A549 (cell line): ENCODE measurements at regions not wholly inside any gene's neighbourhood (a gene's known extent, or its start where the extent isn't known, plus 50 kb on each side); places are given as distances from the start of the nearest gene placed in this dataset.
"Not testable (repeated sequence)": the region's sequence is repeated elsewhere in the genome, so short reads cannot be mapped to it uniquely, and the experiment has no call there.

Experiments used
- BHLHE40 ChIP-seq: IDR thresholded peaks from 2 replicates; pipeline ENCODE4 v1.6.1; 2012; ENCODE audit warnings: low read depth, low read length, inconsistent platforms
- CBX8 ChIP-seq: fragments of 200-600 bp; sonication (generic); IDR thresholded peaks from 2 replicates; pipeline ENCODE4 v1.6.1; 2016
- CHD2 ChIP-seq: fragments of 150-350 bp; IDR thresholded peaks from 2 replicates; pipeline ENCODE4 v1.6.1; 2014; ENCODE audit warnings: low read length; ENCODE audit not compliant: partially characterized antibody
- EP300 ChIP-seq, 2 experiments: fragments of >200 bp; sonication (Bioruptor Twin); formaldehyde crosslinking; IDR thresholded peaks; 2 replicates in 1 of 2; 3 replicates in 1 of 2; pipeline ENCODE4 v1.6.1; 2016 to 2017
- JUN ChIP-seq, 2 experiments: fragments of >200 bp; sonication (Bioruptor Twin); formaldehyde crosslinking; IDR thresholded peaks; 2 replicates in 1 of 2; 3 replicates in 1 of 2; pipeline ENCODE4 v1.6.1; 2016 to 2017
- MAZ ChIP-seq: fragments of 150-350 bp; IDR thresholded peaks from 2 replicates; pipeline ENCODE4 v1.6.1; 2014; ENCODE audit warnings: antibody characterized with exemption, low read depth, low read length, borderline replicate concordance
- MYC ChIP-seq: IDR thresholded peaks from 2 replicates; pipeline ENCODE4 v1.6.1; 2012; ENCODE audit warnings: mild to moderate bottlenecking, inconsistent platforms, low read length, improper control_type of control experiment, borderline replicate concordance
- NFE2L2 ChIP-seq: fragments of 150-350 bp; conservative IDR thresholded peaks from 2 replicates; pipeline ENCODE4 v1.6.1; 2014; ENCODE audit warnings: low read length
- RFX5 ChIP-seq: fragments of 450-650 bp; IDR thresholded peaks from 2 replicates; pipeline ENCODE4 v1.7.1; 2014; ENCODE audit warnings: antibody characterized with exemption, mild to moderate bottlenecking, moderate library complexity
- TF ChIP-seq, protein P1 (sequence below): fragments of >200 bp; sonication (Bioruptor Twin); formaldehyde crosslinking; IDR thresholded peaks from 3 replicates; pipeline ENCODE4 v1.6.1; 2016
- TF ChIP-seq, protein P2 (sequence below): fragments of >200 bp; sonication (Bioruptor Twin); formaldehyde crosslinking; IDR thresholded peaks from 3 replicates; pipeline ENCODE4 v1.5.1; 2016

DNA sequence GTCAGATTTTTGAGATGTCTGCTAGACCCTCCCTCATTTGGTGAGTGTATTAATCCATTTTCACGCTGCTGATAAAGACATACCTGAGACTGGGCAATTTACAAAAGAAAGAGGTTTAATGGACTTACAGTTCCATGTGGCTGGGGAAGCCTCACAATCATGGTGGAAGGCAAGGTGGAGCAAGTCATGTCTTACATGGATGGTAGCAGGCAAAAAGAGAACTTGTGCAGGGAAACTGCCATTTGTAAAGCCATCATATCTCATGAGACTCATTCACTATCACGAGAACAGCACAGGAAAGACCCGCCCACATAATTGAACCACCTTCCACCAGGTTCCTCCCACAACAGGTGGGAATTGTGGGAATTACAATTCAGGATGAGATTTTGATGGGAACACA lies 223.5 kb downstream of the FNDC1 start:
- TF ChIP-seq JUN (IDR thresholded peaks at IDR 0.05); MYC; MAZ; CBX8; RFX5; EP300 (IDR thresholded peaks at IDR 0.05); BHLHE40; CHD2; NFE2L2: not testable (repeated sequence)
- TF ChIP-seq, protein P1, sequence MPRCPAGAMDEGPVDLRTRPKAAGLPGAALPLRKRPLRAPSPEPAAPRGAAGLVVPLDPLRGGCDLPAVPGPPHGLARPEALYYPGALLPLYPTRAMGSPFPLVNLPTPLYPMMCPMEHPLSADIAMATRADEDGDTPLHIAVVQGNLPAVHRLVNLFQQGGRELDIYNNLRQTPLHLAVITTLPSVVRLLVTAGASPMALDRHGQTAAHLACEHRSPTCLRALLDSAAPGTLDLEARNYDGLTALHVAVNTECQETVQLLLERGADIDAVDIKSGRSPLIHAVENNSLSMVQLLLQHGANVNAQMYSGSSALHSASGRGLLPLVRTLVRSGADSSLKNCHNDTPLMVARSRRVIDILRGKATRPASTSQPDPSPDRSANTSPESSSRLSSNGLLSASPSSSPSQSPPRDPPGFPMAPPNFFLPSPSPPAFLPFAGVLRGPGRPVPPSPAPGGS: not testable (repeated sequence)
- TF ChIP-seq, protein P2, sequence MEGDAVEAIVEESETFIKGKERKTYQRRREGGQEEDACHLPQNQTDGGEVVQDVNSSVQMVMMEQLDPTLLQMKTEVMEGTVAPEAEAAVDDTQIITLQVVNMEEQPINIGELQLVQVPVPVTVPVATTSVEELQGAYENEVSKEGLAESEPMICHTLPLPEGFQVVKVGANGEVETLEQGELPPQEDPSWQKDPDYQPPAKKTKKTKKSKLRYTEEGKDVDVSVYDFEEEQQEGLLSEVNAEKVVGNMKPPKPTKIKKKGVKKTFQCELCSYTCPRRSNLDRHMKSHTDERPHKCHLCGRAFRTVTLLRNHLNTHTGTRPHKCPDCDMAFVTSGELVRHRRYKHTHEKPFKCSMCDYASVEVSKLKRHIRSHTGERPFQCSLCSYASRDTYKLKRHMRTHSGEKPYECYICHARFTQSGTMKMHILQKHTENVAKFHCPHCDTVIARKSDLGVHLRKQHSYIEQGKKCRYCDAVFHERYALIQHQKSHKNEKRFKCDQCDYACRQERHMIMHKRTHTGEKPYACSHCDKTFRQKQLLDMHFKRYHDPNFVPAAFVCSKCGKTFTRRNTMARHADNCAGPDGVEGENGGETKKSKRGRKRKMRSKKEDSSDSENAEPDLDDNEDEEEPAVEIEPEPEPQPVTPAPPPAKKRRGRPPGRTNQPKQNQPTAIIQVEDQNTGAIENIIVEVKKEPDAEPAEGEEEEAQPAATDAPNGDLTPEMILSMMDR: not testable (repeated sequence)
